Esophagus squamous epithelium (tissue), 4 donors: ENCODE measurements at regions not wholly inside any gene's neighbourhood (a gene's known extent, or its start where the extent isn't known, plus 50 kb on each side); places are given as distances from the start of the nearest gene placed in this dataset.

Source experiments
- POLR2A ChIP-seq, 4 donors: fragments of 450-650 bp; IDR thresholded peaks; one replicate each; pipeline ENCODE4 v1.6.1; 2017; ENCODE audit warnings: antibody characterized with exemption in 4 of 4, mild to moderate bottlenecking in 4 of 4, moderate library complexity in 3 of 4
- TF ChIP-seq, protein P1 (sequence below), 6 experiments: fragments of 450-650 bp in 4 of 6; fragments of 200-600 bp in 2 of 6; sonication (generic) in 2 of 6; IDR thresholded peaks; one replicate each; pipeline ENCODE4 v1.5.1; 2016 to 2019; ENCODE audit warnings: antibody characterized with exemption in 6 of 6, mild to moderate bottlenecking in 4 of 6, moderate library complexity in 4 of 6

DNA sequence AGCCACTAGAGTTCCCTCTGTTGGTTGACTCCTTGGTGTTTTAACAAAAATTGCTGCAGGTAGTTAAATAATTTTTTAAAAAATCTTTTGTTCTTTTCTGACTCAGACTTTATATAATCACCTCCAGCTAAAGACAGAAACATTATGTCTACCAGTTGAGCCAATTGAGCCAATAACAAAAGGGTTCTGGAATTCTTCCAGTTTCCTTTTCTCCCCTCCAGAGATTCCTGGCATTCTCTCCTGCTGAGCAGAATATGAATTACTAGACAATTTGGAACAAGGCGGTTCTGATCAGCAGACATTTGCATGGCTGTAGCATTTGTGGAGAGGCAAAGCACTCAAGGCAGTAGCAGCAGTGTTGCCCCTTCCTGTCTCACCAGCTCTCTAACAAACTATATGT is 144.0 kb upstream of the SLC35B3 start:
- TF ChIP-seq, protein P1, sequence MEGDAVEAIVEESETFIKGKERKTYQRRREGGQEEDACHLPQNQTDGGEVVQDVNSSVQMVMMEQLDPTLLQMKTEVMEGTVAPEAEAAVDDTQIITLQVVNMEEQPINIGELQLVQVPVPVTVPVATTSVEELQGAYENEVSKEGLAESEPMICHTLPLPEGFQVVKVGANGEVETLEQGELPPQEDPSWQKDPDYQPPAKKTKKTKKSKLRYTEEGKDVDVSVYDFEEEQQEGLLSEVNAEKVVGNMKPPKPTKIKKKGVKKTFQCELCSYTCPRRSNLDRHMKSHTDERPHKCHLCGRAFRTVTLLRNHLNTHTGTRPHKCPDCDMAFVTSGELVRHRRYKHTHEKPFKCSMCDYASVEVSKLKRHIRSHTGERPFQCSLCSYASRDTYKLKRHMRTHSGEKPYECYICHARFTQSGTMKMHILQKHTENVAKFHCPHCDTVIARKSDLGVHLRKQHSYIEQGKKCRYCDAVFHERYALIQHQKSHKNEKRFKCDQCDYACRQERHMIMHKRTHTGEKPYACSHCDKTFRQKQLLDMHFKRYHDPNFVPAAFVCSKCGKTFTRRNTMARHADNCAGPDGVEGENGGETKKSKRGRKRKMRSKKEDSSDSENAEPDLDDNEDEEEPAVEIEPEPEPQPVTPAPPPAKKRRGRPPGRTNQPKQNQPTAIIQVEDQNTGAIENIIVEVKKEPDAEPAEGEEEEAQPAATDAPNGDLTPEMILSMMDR (IDR thresholded peaks at IDR 0.05), result no peak
- no peak for TF ChIP-seq POLR2A (IDR thresholded peaks at IDR 0.05)
